G401 (cell line): ENCODE measurements at regions not wholly inside any gene's neighbourhood (a gene's known extent, or its start where the extent isn't known, plus 50 kb on each side); places are given as distances from the start of the nearest gene placed in this dataset.
"Not testable (repeated sequence)": the region's sequence is repeated elsewhere in the genome, so short reads cannot be mapped to it uniquely, and the experiment has no call there.

Experiments
- DNase-seq: peaks from one replicate; pipeline ENCODE4 v3.0.0-alpha.2; 2015; ENCODE audit warnings: low spot score
- in situ Hi-C: cut with HindIII; loops from 2 replicates; pipeline ENCODE4 v1.10.0; 2016; ENCODE audit warnings: low sequenced_read_pairs, mixed read lengths

GRCh38 chr13:54627646-54628372 lies 1599.2 kb downstream of the OLFM4 start:
- in situ Hi-C loops: no loop called here
- DNase-seq: peak; percentile 51

- in situ Hi-C loops: no loop called here
- DNase-seq: peak; percentile 30
Observed at GRCh38 chr13:54628383-54628782, 1599.8 kb downstream of the OLFM4 start.

- in situ Hi-C loops: no loop called here
- peak; percentile 88 for DNase-seq
Observed at GRCh38 chr13:54633456-54633855, 1604.8 kb downstream of the OLFM4 start.

DNA sequence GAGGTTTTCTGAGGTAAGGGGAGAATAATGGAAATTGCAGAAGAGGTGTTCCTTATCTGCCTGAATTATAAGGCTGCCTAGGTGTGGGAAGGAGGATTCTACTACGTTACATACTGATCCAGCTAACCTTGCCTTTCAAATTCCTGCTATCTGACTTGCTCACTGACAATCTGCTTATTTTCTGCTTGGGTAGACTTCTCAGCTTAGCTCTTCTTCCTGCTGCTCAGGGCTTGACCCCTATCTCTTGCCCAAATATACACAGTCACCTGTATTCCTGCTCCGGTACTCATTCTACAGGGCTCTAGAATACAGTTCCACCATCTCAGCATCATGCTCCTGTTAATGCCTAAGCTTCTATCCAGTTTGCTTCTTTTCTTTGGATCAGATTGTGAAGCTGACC lies 1607.6 kb downstream of the OLFM4 start:
- DNase-seq: peak; percentile 72
- in situ Hi-C loops: no loop called here

DNA sequence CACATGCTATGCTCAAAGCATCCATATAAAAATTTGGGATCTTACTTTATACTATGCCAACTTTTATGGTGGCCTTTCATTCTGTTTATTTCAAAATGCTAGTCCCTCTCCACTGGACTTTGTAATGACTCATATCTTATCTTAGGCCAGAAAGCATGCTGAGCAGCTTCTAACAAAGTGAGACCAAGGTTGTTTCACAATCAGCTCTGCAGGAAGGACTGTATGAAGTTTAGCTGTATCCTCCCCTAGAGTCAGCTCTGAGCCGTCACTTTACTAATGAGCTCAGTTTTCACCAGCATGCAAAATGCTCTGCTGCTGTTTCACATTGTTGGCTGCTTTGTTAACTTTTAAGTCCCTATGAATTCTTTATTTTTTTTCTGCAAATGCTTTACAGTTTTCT lies 1608.8 kb downstream of the OLFM4 start:
- in situ Hi-C loops: no loop called here
- no peak for DNase-seq

GRCh38 chr13:54640719-54641118 lies 1612.1 kb downstream of the OLFM4 start:
- DNase-seq: no peak
- in situ Hi-C loops: no loop called here

GRCh38 chr13:54643863-54644262 lies 1615.2 kb downstream of the OLFM4 start:
- no peak for DNase-seq
- in situ Hi-C loops: no loop called here

GRCh38 chr13:54647275-54647674 lies 1618.7 kb downstream of the OLFM4 start:
- peak; percentile 50 for DNase-seq
- in situ Hi-C loops: no loop called here

GRCh38 chr13:54657588-54657987 lies 1629.0 kb downstream of the OLFM4 start:
- no peak for DNase-seq
- in situ Hi-C loops: no loop called here

- no peak for DNase-seq
- in situ Hi-C loops: no loop called here
Observed at GRCh38 chr13:54658771-54659170, 1630.2 kb downstream of the OLFM4 start.

DNA sequence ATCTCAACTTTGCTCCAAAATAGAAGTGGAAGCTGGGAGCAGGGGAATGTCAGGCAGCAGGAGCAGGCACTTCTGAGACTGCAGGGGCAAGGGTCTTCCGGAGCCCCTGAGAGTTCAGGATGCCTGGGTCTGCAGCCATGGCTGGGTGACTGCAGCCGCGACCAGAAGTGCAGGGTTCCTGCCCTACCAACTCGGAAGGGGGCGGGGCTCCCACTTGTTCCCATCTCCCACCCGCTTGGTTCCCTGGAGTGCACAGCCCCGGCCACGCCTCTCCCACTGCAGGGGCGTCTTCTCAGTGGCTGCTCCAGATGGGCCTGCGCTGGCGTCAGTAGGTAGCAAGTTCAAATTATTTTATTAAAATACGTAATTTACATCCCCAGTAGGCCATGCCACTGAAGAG lies 1631.7 kb downstream of the OLFM4 start:
- no peak for DNase-seq
- in situ Hi-C loops: no loop called here

DNA sequence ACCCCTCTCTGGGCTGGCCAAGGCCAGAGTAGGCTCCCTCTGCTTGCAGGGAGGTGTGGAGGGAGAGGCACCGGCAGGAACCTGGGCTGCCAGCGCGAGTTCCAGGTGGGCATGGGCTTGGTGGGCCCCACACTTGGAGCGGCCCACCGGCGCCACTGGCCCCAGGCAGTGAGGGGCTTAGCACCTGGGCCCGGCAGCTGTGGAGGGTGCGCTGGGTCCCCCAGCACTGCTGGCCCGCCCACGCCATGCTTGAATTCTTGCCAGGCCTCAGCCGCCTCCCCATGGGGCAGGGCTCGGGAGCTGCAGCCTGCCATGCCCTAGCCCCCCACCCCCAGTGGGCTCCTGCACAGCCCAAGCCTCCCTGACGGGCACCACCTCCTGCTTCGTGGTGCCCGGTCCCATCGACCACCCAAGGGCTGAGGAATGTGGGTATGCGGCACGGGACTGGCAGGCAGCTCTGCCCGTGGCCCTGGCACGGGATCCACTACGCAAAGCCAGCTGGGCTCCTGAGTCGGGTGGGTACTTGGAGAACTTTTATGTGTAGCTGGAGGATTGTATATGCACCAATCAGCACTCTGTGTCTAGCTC lies 1648.0 kb downstream of the OLFM4 start:
- in situ Hi-C loops: no loop called here
- DNase-seq: no peak

DNA sequence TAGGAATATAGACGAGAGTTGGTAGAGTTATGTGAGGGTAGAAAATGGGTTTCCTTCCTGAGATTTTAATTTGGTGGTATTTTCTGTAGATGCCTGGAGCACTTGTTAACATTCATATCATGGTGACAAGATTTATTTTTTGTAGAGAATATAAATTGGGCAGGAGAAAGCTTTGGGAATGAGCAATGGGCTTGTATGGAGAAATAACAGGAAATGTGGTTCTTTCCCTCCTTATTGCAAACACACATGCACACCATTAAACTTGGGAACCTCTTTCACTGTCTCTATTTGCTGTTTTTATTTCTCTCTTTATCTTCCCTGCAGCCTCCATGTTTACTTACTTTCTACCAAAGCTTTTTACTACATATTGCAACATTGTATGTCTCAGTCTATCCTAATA lies 1653.6 kb downstream of the OLFM4 start:
- in situ Hi-C loops: no loop called here
- DNase-seq: no peak

- in situ Hi-C loops: no loop called here
- DNase-seq: no peak
Observed at GRCh38 chr13:54687173-54687572, 1658.6 kb downstream of the OLFM4 start.

GRCh38 chr13:54699831-54700230 lies 1671.2 kb downstream of the OLFM4 start:
- DNase-seq: no peak
- in situ Hi-C loops: no loop called here

DNA sequence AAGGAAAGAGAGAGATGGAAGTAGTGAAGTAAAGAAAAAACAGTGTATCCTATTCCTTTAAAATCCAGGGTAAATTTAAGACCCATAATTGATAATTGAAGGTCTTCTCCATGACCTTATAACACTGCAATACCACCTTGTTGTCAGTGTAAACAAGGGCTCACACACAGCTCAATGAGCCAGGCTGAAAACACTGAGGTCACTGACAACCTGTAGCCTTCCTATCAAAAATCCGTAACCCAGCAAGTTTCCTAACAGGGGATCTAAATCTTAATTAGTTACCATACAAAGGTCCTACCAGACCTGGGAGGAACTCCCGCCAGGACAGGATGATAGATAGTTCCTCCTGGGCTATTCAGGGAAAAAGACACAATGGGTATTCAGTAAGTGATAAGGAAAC lies 1677.1 kb downstream of the OLFM4 start:
- DNase-seq: no peak
- in situ Hi-C loops: no loop called here

GRCh38 chr13:54706336-54706735 lies 1677.7 kb downstream of the OLFM4 start:
- no peak for DNase-seq
- in situ Hi-C loops: no loop called here

GRCh38 chr13:54709546-54709945 lies 1680.9 kb downstream of the OLFM4 start:
- in situ Hi-C loops: no loop called here
- no peak for DNase-seq

- in situ Hi-C loops: no loop called here
- DNase-seq: peak; percentile 56
Observed at GRCh38 chr13:54733639-54734038, 1705.0 kb downstream of the OLFM4 start.

GRCh38 chr13:54737211-54737610 lies 1708.6 kb downstream of the OLFM4 start:
- DNase-seq, in situ Hi-C loops: not testable (repeated sequence)

- DNase-seq: no peak
- in situ Hi-C loops: no loop called here
Observed at GRCh38 chr13:54742984-54743383, 1714.4 kb downstream of the OLFM4 start.
